GM23248 (cell line): ENCODE measurements at regions not wholly inside any gene's neighbourhood (a gene's known extent, or its start where the extent isn't known, plus 50 kb on each side); places are given as distances from the start of the nearest gene placed in this dataset.

ENCODE experiments used
- DNase-seq: peaks from one replicate; pipeline ENCODE4 v3.0.0-alpha.2; 2015
- H2AFZ ChIP-seq: fragments of 200-600 bp; sonication (generic); 2 replicates; pipeline ENCODE4 v1.6.1; 2016; ENCODE audit warnings: antibody characterized with exemption
- H3F3A ChIP-seq: fragments of 200-600 bp; sonication (generic); 2 replicates; pipeline ENCODE4 v1.6.1; 2016; ENCODE audit warnings: mild to moderate bottlenecking, antibody characterized with exemption, mixed run types; ENCODE audit not compliant: insufficient read depth
- H3K27ac ChIP-seq: fragments of 200-600 bp; sonication (generic); 2 replicates; pipeline ENCODE4 v1.5.1; 2016; ENCODE audit warnings: mild to moderate bottlenecking
- H3K27me3 ChIP-seq: fragments of 200-600 bp; sonication (generic); replicated peaks from 2 replicates; pipeline ENCODE4 v1.6.1; 2016; ENCODE audit warnings: mild to moderate bottlenecking; ENCODE audit not compliant: insufficient read depth
- H3K36me3 ChIP-seq: fragments of 200-600 bp; sonication (generic); 2 replicates; pipeline ENCODE4 v1.6.1; 2016; ENCODE audit warnings: low read depth, mild to moderate bottlenecking
- H3K4me1 ChIP-seq: fragments of 200-600 bp; sonication (generic); 2 replicates; pipeline ENCODE4 v1.6.1; 2016; ENCODE audit warnings: mild to moderate bottlenecking; ENCODE audit not compliant: insufficient read depth
- H3K4me2 ChIP-seq: fragments of 200-600 bp; sonication (generic); one replicate; pipeline ENCODE4 v1.6.1; 2016; ENCODE audit warnings: mild to moderate bottlenecking; ENCODE audit not compliant: unreplicated experiment
- H3K4me3 ChIP-seq: fragments of 200-600 bp; sonication (generic); 2 replicates; pipeline ENCODE4 v1.5.1; 2016; ENCODE audit warnings: mild to moderate bottlenecking
- H3K79me2 ChIP-seq: fragments of 200-600 bp; sonication (generic); 2 replicates; pipeline ENCODE4 v1.6.1; 2016; ENCODE audit warnings: mild to moderate bottlenecking; ENCODE audit not compliant: insufficient read depth
- H3K9ac ChIP-seq: fragments of 200-600 bp; sonication (generic); 2 replicates; pipeline ENCODE4 v1.6.1; 2016; ENCODE audit warnings: mild to moderate bottlenecking
- H3K9me2 ChIP-seq: fragments of 200-600 bp; sonication (generic); 2 replicates; pipeline ENCODE4 v1.6.1; 2016; ENCODE audit warnings: mixed run types, mild to moderate bottlenecking, moderate library complexity; ENCODE audit not compliant: insufficient read depth
- H3K9me3 ChIP-seq: fragments of 200-600 bp; sonication (generic); one replicate; pipeline ENCODE4 v1.6.1; 2017; ENCODE audit warnings: low read depth
- H4K20me1 ChIP-seq: fragments of 200-600 bp; sonication (generic); 2 replicates; pipeline ENCODE4 v1.6.0; 2016; ENCODE audit not compliant: insufficient read depth
- EZH2 ChIP-seq: fragments of 200-600 bp; sonication (generic); IDR thresholded peaks from 2 replicates; pipeline ENCODE4 v1.6.1; 2018; ENCODE audit warnings: antibody characterized with exemption, mild to moderate bottlenecking; ENCODE audit not compliant: insufficient read depth, poor library complexity, severe bottlenecking
- EZH2phosphoT487 ChIP-seq: fragments of 200-600 bp; sonication (generic); IDR thresholded peaks from 2 replicates; pipeline ENCODE4 v1.6.1; 2018; ENCODE audit warnings: antibody characterized with exemption, moderate library complexity, mild to moderate bottlenecking, low read depth; ENCODE audit not compliant: insufficient read depth
- WGBS, 2 experiments: methylation state at CpG; one replicate each; pipeline ENCODE4 v1.1.6; 2015 to 2017; ENCODE audit warnings: low lambda C conversion rate in 2 of 2, low coverage in 1 of 2; ENCODE audit errors: missing lambda C conversion rate in 2 of 2; 5-methylcytosine and 5-hydroxymethylcytosine counted together
- in situ Hi-C: fragments of 300-500 bp; cut with MboI; formaldehyde crosslinking; loops from 2 replicates; pipeline ENCODE4 v1.15.0; 2020

GRCh38 chr10:78879621-78880020 lies 189.1 kb upstream of the ZMIZ1 start:
- no peak overlapping the region for H3K4me2 ChIP-seq
- no peak overlapping the region for H3K27ac ChIP-seq
- no peaks in the 10 kb centered on the region for H3K4me1 ChIP-seq
- H3K27me3 ChIP-seq = no peaks in the 10 kb centered on the region
- no peaks in the 10 kb centered on the region for H4K20me1 ChIP-seq
- no peaks in the 10 kb centered on the region for H3K9me2 ChIP-seq
- H3K9me3 ChIP-seq = peaks cover 12% of the 10 kb centered on the region
- no peaks in the 10 kb centered on the region for H3K36me3 ChIP-seq
- 54 to 59% methylated on average over 3 of the region's 3 CpGs for WGBS, 2 experiments
- DNase-seq = no peak
- no peaks in the 10 kb centered on the region for H3F3A ChIP-seq
- TF ChIP-seq EZH2phosphoT487 = no peak
- TF ChIP-seq EZH2 = no peak
- in situ Hi-C loops = no loop called here
- no peak overlapping the region for H3K4me3 ChIP-seq
- no peaks in the 10 kb centered on the region for H3K79me2 ChIP-seq
- H3K9ac ChIP-seq = no peak overlapping the region
- H2AFZ ChIP-seq = no peak overlapping the region

GRCh38 chr10:78886129-78886528 lies 182.6 kb upstream of the ZMIZ1 start:
- Histone ChIP-seq H3K4me2 (no peak overlapping the region), H2AFZ (no peak overlapping the region), H3F3A (no peaks in the 10 kb centered on the region), H3K36me3 (no peaks in the 10 kb centered on the region), H3K9me2 (no peaks in the 10 kb centered on the region), H3K27ac (no peak overlapping the region), H3K4me3 (no peak overlapping the region), H4K20me1 (no peaks in the 10 kb centered on the region), H3K9ac (no peak overlapping the region), H3K4me1 (no peaks in the 10 kb centered on the region), H3K27me3 (no peaks in the 10 kb centered on the region), H3K79me2 (no peaks in the 10 kb centered on the region), H3K9me3 (no peaks in the 10 kb centered on the region)
- DNase-seq = no peak
- in situ Hi-C loops = no loop called here
- TF ChIP-seq EZH2 = no peak
- no peak for TF ChIP-seq EZH2phosphoT487

- no peaks in the 10 kb centered on the region for H4K20me1 ChIP-seq
- in situ Hi-C loops = no loop called here
- WGBS, 2 experiments = 68 to 70% methylated on average over 7 of the region's 7 CpGs
These were observed 179.2 kb upstream of the ZMIZ1 start for GRCh38 chr10:78889536-78890063.

GRCh38 chr10:78890506-78890905 lies 178.3 kb upstream of the ZMIZ1 start:
- 64 to 74% methylated on average over 3 of the region's 3 CpGs for WGBS, 2 experiments

More at GRCh38 chr10:78889536-78890063, 179.2 kb upstream of the ZMIZ1 start:
- H3K27ac ChIP-seq = no peak overlapping the region
- no peaks in the 10 kb centered on the region for H3K9me3 ChIP-seq
- no peaks in the 10 kb centered on the region for H3K36me3 ChIP-seq
- no peak overlapping the region for H3K4me2 ChIP-seq
- no peak for TF ChIP-seq EZH2
- TF ChIP-seq EZH2phosphoT487 = no peak
- no peak overlapping the region for H3K4me3 ChIP-seq
- no peak overlapping the region for H3K9ac ChIP-seq
- H3K79me2 ChIP-seq = no peaks in the 10 kb centered on the region
- H2AFZ ChIP-seq = no peak overlapping the region
- H3F3A ChIP-seq = no peaks in the 10 kb centered on the region
- DNase-seq = no peak
- H3K27me3 ChIP-seq = no peaks in the 10 kb centered on the region
- no peaks in the 10 kb centered on the region for H3K9me2 ChIP-seq
- no peaks in the 10 kb centered on the region for H3K4me1 ChIP-seq

GRCh38 chr10:78891741-78892140 lies 177.0 kb upstream of the ZMIZ1 start:
- WGBS, 2 experiments = 93 to 97% methylated on average over 2 of the region's 2 CpGs
- Histone ChIP-seq H3K9me2 (no peaks in the 10 kb centered on the region), H3F3A (no peaks in the 10 kb centered on the region), H3K4me1 (no peaks in the 10 kb centered on the region), H3K27me3 (no peaks in the 10 kb centered on the region), H3K27ac (no peak overlapping the region), H3K9me3 (no peaks in the 10 kb centered on the region), H3K36me3 (no peaks in the 10 kb centered on the region), H3K4me3 (no peak overlapping the region), H2AFZ (no peak overlapping the region), H3K9ac (no peak overlapping the region), H3K79me2 (no peaks in the 10 kb centered on the region), H3K4me2 (no peak overlapping the region), H4K20me1 (no peaks in the 10 kb centered on the region)
- no peak for DNase-seq
- in situ Hi-C loops = no loop called here
- TF ChIP-seq EZH2 (no peak), EZH2phosphoT487 (no peak)

More at GRCh38 chr10:78890506-78890905, 178.3 kb upstream of the ZMIZ1 start:
- Histone ChIP-seq H3K4me2 (no peak overlapping the region), H3K36me3 (no peaks in the 10 kb centered on the region), H3K27me3 (no peaks in the 10 kb centered on the region), H3K27ac (no peak overlapping the region), H3K9me3 (no peaks in the 10 kb centered on the region), H3F3A (no peaks in the 10 kb centered on the region), H3K79me2 (no peaks in the 10 kb centered on the region), H3K9me2 (no peaks in the 10 kb centered on the region), H3K9ac (no peak overlapping the region), H3K4me1 (no peaks in the 10 kb centered on the region), H4K20me1 (no peaks in the 10 kb centered on the region), H2AFZ (no peak overlapping the region), H3K4me3 (no peak overlapping the region)
- in situ Hi-C loops = no loop called here
- TF ChIP-seq EZH2phosphoT487 = no peak
- DNase-seq = no peak
